ENCODE measurements at regions not wholly inside any gene's neighbourhood (a gene's known extent, or its start where the extent isn't known, plus 50 kb on each side); places are given as distances from the start of the nearest gene placed in this dataset.

DNA sequence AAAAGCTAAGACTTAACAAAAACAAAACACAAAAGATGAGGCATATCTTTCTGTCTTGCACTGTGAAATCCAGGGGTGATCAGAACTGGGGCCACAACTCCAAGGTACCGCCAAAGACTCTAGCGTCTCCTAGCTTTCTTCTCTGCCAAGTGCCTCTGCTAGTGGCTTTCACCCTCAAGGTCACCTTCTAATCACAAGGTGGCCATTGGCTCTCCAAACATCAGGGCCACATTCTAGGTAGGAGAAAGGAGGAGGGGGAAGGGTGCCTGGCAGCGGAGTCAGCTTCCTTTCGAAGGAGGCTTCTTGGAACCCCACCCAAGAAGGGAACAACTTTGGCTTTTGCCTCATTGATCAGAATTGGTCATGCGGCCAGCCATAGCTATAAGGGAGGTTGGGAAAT is 168.8 kb upstream of the SMAD3 start (continued):
- TF ChIP-seq, protein P1, sequence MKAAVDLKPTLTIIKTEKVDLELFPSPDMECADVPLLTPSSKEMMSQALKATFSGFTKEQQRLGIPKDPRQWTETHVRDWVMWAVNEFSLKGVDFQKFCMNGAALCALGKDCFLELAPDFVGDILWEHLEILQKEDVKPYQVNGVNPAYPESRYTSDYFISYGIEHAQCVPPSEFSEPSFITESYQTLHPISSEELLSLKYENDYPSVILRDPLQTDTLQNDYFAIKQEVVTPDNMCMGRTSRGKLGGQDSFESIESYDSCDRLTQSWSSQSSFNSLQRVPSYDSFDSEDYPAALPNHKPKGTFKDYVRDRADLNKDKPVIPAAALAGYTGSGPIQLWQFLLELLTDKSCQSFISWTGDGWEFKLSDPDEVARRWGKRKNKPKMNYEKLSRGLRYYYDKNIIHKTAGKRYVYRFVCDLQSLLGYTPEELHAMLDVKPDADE (conservative IDR thresholded peaks at IDR 0.05; ENCODE audit: control insufficient read depth, low read depth, low read length): no peak
- TF ChIP-seq KLF10 (CRISPR knock-in tag; IDR thresholded peaks at IDR 0.05) (no peak), GTF2F1 (IDR thresholded peaks at IDR 0.05; ENCODE audit: low read depth, low read length) (no peak), ZNF197 (CRISPR knock-in tag; IDR thresholded peaks at IDR 0.05; ENCODE audit: low read depth) (no peak), ESRRA (IDR thresholded peaks at IDR 0.05; ENCODE audit: borderline replicate concordance, low read depth) (peak; percentile 97), ZNF184 (CRISPR knock-in tag; IDR thresholded peaks at IDR 0.05) (no peak), ZNF764 (CRISPR knock-in tag; IDR thresholded peaks at IDR 0.05; ENCODE audit: low read depth) (no peak), TEAD4 (IDR thresholded peaks at IDR 0.05; ENCODE audit: low read length) (no peak), TEAD4 (CRISPR knock-in tag; IDR thresholded peaks at IDR 0.05; ENCODE audit: borderline replicate concordance) (no peak)
- TF ChIP-seq, protein P2, sequence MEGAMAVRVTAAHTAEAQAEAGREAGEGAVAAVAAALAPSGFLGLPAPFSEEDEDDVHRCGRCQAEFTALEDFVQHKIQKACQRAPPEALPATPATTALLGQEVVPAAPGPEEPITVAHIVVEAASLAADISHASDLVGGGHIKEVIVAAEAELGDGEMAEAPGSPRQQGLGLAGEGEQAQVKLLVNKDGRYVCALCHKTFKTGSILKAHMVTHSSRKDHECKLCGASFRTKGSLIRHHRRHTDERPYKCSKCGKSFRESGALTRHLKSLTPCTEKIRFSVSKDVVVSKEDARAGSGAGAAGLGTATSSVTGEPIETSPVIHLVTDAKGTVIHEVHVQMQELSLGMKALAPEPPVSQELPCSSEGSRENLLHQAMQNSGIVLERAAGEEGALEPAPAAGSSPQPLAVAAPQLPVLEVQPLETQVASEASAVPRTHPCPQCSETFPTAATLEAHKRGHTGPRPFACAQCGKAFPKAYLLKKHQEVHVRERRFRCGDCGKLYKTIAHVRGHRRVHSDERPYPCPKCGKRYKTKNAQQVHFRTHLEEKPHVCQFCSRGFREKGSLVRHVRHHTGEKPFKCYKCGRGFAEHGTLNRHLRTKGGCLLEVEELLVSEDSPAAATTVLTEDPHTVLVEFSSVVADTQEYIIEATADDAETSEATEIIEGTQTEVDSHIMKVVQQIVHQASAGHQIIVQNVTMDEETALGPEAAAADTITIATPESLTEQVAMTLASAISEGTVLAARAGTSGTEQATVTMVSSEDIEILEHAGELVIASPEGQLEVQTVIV (CRISPR knock-in tag; IDR thresholded peaks at IDR 0.05; ENCODE audit: borderline replicate concordance): no peak
- TF ChIP-seq, protein P3, sequence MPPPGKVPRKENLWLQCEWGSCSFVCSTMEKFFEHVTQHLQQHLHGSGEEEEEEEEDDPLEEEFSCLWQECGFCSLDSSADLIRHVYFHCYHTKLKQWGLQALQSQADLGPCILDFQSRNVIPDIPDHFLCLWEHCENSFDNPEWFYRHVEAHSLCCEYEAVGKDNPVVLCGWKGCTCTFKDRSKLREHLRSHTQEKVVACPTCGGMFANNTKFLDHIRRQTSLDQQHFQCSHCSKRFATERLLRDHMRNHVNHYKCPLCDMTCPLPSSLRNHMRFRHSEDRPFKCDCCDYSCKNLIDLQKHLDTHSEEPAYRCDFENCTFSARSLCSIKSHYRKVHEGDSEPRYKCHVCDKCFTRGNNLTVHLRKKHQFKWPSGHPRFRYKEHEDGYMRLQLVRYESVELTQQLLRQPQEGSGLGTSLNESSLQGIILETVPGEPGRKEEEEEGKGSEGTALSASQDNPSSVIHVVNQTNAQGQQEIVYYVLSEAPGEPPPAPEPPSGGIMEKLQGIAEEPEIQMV (tag; conservative IDR thresholded peaks at IDR 0.05; ENCODE audit: low read depth): no peak
